D721Med (cell line): ENCODE measurements at regions not wholly inside any gene's neighbourhood (a gene's known extent, or its start where the extent isn't known, plus 50 kb on each side); places are given as distances from the start of the nearest gene placed in this dataset.

ENCODE experiments used
- DNase-seq: peaks from one replicate; pipeline ENCODE4 v3.0.0; 2011; ENCODE audit warnings: low spot score; ENCODE audit not compliant: insufficient read length
- FAIRE-seq: peaks from 2 replicates; lab custom pipeline; 2011; peaks lifted over from hg19 to GRCh38; lab: Jason Lieb, UNC
- TF ChIP-seq, protein P1 (sequence below): IDR thresholded peaks from 2 replicates; pipeline ENCODE4 v1.5.1; 2012; ENCODE audit warnings: mild to moderate bottlenecking, control low read depth; ENCODE audit not compliant: insufficient read depth; ENCODE audit errors: missing control alignments

- DNase-seq (no peak), FAIRE-seq (no peak)
- TF ChIP-seq, protein P1, sequence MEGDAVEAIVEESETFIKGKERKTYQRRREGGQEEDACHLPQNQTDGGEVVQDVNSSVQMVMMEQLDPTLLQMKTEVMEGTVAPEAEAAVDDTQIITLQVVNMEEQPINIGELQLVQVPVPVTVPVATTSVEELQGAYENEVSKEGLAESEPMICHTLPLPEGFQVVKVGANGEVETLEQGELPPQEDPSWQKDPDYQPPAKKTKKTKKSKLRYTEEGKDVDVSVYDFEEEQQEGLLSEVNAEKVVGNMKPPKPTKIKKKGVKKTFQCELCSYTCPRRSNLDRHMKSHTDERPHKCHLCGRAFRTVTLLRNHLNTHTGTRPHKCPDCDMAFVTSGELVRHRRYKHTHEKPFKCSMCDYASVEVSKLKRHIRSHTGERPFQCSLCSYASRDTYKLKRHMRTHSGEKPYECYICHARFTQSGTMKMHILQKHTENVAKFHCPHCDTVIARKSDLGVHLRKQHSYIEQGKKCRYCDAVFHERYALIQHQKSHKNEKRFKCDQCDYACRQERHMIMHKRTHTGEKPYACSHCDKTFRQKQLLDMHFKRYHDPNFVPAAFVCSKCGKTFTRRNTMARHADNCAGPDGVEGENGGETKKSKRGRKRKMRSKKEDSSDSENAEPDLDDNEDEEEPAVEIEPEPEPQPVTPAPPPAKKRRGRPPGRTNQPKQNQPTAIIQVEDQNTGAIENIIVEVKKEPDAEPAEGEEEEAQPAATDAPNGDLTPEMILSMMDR, result no peak
Observed at GRCh38 chr13:78712831-78713230, 53.9 kb upstream of the OBI1 start.

GRCh38 chr13:78709028-78709427 is 50.1 kb upstream of the OBI1 start:
- DNase-seq (no peak), FAIRE-seq (no peak)
- TF ChIP-seq, protein P1, result no peak
